ENCODE measurements at regions not wholly inside any gene's neighbourhood (a gene's known extent, or its start where the extent isn't known, plus 50 kb on each side); places are given as distances from the start of the nearest gene placed in this dataset.
A peak's percentile ranks its signal among the peaks of the same experiment; 100 is the strongest.

DNA sequence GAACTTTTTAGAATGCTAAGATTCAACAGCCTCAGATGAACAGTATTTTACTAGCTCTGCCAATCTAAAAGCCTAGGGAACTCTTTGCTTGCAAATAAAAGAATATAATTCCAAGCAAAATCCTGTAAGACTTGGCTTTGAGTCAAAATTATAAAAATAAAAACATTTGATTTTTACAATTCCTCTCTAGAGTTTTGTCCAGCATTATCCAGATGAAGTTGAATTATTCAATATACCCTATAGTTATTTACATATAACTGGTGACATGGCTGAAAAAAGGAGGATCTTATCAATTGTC, 378.3 kb downstream of the ETS1 start:
- Histone ChIP-seq H3K27me3 (ENCODE audit: low read depth) (no peaks in the 10 kb centered on the region), H3K4me3 (no peak overlapping the region), H3K36me3 (no peaks in the 10 kb centered on the region), H3K9me3 (replicated peaks) (no peaks in the 10 kb centered on the region), H3K4me1 (peaks cover 36% of the 10 kb centered on the region), H3K27ac (replicated peaks) (peak overlapping the region; percentile 61)
- intact Hi-C loops (cut with micrococcal nuclease) = no loop called here
- TF ChIP-seq, protein P1, sequence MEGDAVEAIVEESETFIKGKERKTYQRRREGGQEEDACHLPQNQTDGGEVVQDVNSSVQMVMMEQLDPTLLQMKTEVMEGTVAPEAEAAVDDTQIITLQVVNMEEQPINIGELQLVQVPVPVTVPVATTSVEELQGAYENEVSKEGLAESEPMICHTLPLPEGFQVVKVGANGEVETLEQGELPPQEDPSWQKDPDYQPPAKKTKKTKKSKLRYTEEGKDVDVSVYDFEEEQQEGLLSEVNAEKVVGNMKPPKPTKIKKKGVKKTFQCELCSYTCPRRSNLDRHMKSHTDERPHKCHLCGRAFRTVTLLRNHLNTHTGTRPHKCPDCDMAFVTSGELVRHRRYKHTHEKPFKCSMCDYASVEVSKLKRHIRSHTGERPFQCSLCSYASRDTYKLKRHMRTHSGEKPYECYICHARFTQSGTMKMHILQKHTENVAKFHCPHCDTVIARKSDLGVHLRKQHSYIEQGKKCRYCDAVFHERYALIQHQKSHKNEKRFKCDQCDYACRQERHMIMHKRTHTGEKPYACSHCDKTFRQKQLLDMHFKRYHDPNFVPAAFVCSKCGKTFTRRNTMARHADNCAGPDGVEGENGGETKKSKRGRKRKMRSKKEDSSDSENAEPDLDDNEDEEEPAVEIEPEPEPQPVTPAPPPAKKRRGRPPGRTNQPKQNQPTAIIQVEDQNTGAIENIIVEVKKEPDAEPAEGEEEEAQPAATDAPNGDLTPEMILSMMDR (IDR thresholded peaks at IDR 0.05; ENCODE audit: borderline replicate concordance) = no peak
- no peak for DNase-seq

DNA sequence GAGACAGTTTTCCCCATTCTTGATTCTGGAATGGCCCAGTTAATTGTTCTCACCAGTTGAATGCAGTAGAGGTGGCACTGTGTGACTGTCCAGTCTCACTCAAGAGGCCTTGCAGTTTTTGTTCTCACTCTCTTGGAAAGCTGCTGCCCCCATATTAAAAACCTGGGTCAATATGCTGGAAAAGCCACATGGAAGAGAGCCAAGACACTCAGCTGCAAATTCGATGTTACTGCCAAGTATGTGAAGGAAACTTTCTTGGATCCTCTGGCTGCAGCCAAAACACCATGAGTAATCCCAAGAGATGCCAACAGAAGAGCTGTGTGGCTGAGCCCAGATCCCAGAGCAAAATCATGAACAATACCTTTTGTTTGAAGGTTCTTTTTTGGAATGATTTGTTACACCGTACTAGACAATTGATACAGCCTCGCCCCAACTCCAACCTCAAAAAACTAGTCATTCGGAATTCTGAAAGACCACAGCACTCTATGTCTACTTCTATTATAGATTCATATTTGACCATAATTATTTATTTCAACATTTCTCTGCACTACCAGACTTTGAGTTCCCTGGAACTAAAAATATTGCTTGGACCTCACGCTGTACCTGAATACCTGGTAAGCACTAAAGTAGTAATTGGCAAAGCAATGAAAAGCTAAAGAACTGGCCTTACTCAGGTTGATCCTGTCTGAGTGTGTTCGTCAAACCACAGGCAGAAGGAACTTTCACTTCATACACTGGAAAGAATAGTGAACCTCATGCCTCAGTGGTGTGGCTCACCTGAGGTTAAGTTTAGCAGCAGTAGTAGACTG, 378.8 kb downstream of the ETS1 start:
- peak overlapping the region; percentile 61 for H3K27ac ChIP-seq (replicated peaks)

DNA sequence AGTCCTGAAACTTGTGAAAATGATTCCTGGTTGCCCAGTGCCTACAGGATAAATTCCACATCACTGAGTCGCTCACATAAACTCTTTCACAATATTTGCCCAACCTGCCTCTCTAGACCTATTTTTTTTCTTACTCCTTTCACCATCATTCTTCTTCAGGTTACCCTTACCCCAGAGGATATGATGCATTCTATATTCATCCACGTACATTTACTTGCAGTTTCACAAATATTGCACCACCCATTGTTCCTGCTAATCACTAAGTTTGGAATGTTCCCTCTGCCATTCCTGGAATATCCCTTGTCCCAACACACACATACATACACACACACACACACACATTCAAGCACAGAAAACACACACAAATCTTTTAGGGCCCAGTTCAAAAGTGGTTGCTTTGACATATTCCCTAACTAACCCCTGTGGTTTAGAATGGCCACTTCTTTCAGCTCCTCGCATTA, 379.5 kb downstream of the ETS1 start:
- H3K9me3 ChIP-seq (replicated peaks) = no peaks in the 10 kb centered on the region
- peaks cover 36% of the 10 kb centered on the region for H3K4me1 ChIP-seq
- H3K27ac ChIP-seq (replicated peaks) = peak overlapping the region; percentile 61
- TF ChIP-seq, protein P1 (IDR thresholded peaks at IDR 0.05; ENCODE audit: borderline replicate concordance) = no peak
- H3K4me3 ChIP-seq = no peak overlapping the region
- intact Hi-C loops (cut with micrococcal nuclease) = no loop called here
- no peaks in the 10 kb centered on the region for H3K36me3 ChIP-seq
- no peaks in the 10 kb centered on the region for H3K27me3 ChIP-seq (ENCODE audit: low read depth)
- no peak for DNase-seq

More for the DNA sequence above, 378.8 kb downstream of the ETS1 start:
- no peaks in the 10 kb centered on the region for H3K27me3 ChIP-seq (ENCODE audit: low read depth)
- H3K36me3 ChIP-seq = no peaks in the 10 kb centered on the region
- H3K4me3 ChIP-seq = no peak overlapping the region
- no peak for DNase-seq
- H3K4me1 ChIP-seq = peaks cover 36% of the 10 kb centered on the region
- intact Hi-C loops (cut with micrococcal nuclease) = no loop called here
- TF ChIP-seq, protein P1 (IDR thresholded peaks at IDR 0.05; ENCODE audit: borderline replicate concordance) = no peak
- no peaks in the 10 kb centered on the region for H3K9me3 ChIP-seq (replicated peaks)

DNA sequence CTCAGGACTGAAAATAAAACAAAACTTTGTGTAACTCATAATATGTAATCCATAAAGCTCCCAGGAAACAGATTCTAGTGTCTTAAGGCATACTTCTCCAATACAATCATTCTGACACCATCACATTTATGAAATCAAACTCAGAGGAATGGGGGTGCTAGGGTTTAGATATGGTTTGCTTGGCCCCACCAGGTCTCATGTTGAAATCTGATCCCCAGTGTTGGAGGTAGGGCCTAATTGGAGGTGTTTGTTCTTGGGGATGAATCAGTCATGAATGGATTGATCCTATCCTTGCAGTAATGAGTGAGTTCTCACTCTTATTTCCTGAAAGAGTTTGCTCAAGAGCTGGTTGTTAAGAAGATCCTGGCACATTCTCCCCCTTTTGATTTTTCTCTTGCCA, 380.9 kb downstream of the ETS1 start:
- H3K27me3 ChIP-seq (ENCODE audit: low read depth) = no peaks in the 10 kb centered on the region
- H3K4me3 ChIP-seq = no peak overlapping the region
- H3K4me1 ChIP-seq = peaks cover 36% of the 10 kb centered on the region
- H3K36me3 ChIP-seq = no peaks in the 10 kb centered on the region
- DNase-seq = no peak
- TF ChIP-seq, protein P1 (IDR thresholded peaks at IDR 0.05; ENCODE audit: borderline replicate concordance) = no peak
- intact Hi-C loops (cut with micrococcal nuclease) = no loop called here
- no peaks in the 10 kb centered on the region for H3K9me3 ChIP-seq (replicated peaks)
- no peak overlapping the region for H3K27ac ChIP-seq (replicated peaks)

DNA sequence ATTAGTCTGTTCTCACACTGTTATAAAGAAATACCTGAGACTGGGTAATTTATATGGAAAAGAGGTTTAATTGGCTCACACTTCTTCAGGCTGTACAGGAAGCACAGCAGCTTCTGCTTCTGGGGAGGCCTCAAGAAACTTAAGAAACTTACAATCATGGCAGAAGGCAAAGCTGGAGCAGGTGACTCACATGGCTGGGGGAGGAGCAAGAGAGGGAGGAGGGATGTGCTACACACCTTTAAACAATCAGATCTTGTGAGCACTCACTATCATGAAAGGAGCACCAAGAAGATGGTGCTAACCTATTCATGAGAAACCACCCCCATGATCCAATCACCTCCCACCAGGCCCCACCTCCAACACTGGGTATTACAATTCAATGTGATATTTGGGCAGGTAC, 381.6 kb downstream of the ETS1 start:
- no peaks in the 10 kb centered on the region for H3K36me3 ChIP-seq
- no peak overlapping the region for H3K27ac ChIP-seq (replicated peaks)
- DNase-seq = no peak
- TF ChIP-seq, protein P1 (IDR thresholded peaks at IDR 0.05; ENCODE audit: borderline replicate concordance) = no peak
- H3K9me3 ChIP-seq (replicated peaks) = no peaks in the 10 kb centered on the region
- H3K4me3 ChIP-seq = no peak overlapping the region
- intact Hi-C loops (cut with micrococcal nuclease) = no loop called here
- H3K27me3 ChIP-seq (ENCODE audit: low read depth) = no peaks in the 10 kb centered on the region
- peaks cover 34% of the 10 kb centered on the region for H3K4me1 ChIP-seq

Data from left ventricle myocardium inferior (tissue), 1 donor.